Germinal center (tissue), 1 donor: ENCODE measurements at regions not wholly inside any gene's neighbourhood (a gene's known extent, or its start where the extent isn't known, plus 50 kb on each side); places are given as distances from the start of the nearest gene placed in this dataset.
"Not testable (repeated sequence)": the region's sequence is repeated elsewhere in the genome, so short reads cannot be mapped to it uniquely, and the experiment has no call there.

Experiments
- DNase-seq: peaks from one replicate; pipeline ENCODE4 v3.0.0; 2012; ENCODE audit warnings: mixed read lengths, low spot score

GRCh38 chr2:220781622-220782241 is 790.4 kb downstream of the EPHA4 start:
- DNase-seq, result no peak

DNA sequence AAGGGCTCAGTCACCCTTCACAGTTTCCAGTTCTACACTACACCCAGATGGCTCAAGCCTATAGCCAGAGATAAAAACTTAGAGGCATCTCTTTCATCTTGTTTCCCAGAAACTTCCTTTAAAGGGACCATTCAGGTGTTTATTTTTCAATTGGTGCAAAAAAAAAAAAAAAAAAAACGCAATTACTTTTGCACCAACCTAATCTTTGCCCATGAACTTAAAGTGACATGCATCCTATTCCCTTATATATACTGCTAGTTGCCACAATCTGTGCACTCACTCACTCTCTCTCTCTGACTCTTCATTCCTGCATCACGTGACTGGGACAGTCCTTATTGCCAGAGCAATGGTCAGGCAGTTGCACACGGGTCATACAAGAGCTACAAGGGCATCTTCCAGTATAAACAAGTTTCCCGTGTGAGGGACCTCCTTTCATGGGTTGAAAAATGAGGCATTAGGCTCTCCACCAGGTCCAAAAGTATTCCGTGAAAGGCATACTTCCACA is 789.4 kb downstream of the EPHA4 start:
- no peak for DNase-seq

DNA sequence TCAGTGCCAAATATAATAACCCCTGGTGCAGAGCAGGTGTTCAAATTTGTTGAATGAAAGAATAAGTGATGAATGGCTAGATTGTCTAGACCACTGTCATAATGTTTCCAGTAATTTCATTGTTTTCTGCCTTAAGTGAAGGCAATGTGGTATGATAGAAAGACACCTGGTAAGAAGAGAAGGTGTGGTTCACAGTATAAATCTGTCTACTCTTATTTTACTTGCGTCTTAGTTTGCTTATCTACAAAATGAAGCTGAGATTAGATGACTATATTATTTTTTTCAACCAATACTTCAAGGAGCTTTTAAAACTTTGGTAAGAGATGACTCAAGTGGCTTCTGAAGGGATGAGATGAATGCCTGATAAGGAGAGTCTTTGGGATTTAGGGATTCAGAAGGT is 788.4 kb downstream of the EPHA4 start:
- DNase-seq, result no peak

DNA sequence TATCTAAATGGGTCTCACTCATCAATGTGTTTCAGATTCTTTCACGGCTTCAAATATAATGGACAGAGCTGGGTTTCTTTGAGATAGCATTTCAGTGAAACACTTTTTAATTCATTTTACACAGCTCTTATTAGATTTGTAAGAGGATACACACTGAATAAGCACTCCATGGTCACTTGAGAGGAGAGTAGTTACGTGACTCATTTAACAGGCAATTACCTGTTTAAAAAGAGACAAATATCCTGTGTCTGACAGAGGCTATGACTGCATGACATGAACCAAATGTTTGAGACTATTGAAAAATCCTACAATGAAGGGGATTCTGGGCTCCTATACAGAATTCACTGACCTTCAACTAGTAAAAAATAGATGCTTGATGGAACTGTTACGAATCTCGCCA is 786.9 kb downstream of the EPHA4 start:
- no peak for DNase-seq

- DNase-seq, result no peak
Observed at GRCh38 chr2:220786216-220786615, 785.9 kb downstream of the EPHA4 start.

GRCh38 chr2:220787251-220787650 is 784.9 kb downstream of the EPHA4 start:
- no peak for DNase-seq

- DNase-seq, result no peak
Observed at GRCh38 chr2:220789961-220790360, 782.1 kb downstream of the EPHA4 start.

GRCh38 chr2:220795705-220796104 is 776.4 kb downstream of the EPHA4 start:
- no peak for DNase-seq

DNA sequence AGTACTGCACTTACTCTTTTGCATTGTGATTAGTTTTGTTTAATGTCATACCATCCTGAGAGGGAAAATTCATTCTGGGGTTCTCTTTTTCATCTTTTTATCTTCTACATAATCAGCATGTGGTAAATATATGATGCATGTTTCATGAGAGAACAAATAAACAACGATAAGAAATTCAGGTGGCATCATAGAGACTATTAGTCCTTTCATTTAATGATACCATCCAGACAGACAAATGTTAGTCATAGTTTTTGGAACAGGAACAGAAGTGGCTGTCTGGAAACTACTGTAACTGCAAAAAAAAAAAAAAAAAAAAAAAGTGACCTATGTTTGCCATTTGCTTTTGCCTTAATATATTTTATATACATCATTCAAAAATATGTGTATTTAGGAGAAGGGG is 761.0 kb downstream of the EPHA4 start:
- no peak for DNase-seq

GRCh38 chr2:220811952-220812570 is 760.0 kb downstream of the EPHA4 start:
- no peak for DNase-seq

DNA sequence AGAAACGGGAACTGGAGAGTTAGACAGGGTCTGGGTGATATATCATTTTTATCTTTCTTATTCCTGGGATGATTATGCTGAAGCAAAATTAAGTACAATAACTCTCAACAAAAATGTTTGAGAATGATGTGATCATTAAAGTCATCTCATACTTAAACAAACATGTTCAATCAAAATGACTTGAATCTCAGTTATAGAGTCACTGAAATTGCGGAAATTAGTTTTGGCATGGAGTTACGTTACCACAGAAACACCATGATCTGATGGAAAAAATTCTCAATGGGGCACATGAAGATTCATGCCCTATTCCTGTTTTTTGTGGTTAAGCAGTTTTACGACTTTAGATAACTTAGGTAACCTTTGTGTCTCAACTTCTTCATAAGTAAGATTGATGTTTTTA is 757.7 kb downstream of the EPHA4 start:
- DNase-seq, result no peak

DNA sequence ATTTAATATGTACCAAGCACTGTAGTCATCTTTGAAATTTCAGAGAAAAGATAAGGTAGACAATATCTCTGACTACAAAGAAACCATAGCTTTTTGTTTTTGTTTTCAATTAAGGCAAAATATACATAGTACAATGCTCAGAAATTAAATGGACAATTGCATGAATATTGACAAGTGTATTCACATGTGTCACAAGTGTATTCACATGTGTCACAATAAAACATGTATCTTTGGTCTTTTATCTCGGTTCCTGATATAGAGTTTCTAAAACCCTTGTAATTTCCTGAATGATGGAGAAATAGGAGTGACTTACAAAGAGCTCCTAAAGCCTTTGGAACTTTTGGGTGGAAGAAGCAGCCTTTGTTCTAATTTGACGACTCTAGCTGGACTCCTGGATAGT is 756.4 kb downstream of the EPHA4 start:
- no peak for DNase-seq

DNA sequence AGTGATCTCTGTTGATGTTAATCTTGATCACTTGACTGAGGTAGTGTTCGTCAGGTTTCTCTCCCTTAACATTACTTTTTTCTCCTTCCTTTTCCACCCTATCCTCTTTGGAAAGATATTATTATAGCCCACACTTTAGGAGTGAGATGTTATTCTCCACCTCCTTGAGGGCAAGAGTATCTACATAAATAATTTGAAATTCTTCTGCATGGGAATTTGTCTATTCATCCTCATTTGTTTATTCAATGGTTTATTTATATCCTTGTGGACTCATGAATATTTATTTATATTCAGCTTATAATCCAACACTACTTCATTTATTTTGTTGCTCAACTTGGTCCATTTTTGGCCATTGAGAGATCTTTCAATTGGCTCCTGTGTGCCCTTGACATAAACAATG is 750.4 kb downstream of the EPHA4 start:
- no peak for DNase-seq

DNA sequence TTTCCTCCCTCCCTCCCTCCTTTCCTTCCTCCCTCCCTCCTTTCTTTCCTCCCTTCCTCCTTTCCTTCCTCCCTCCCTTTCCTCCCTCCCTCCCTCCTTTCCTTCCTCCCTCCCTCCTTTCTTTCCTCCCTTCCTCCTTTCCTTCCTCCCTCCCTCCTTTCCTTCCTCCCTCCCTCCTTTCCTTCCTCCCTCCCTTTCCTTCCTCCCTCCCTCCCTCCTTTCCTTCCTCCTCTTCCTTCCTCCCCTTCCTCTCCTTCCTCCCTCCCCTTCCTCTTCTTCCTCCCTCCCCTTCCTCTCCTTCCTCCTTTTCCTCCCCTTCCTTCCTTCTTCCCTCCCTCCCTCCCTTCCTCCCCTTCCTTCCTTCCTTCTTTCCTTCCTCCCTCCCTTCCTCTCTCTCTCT is 748.5 kb downstream of the EPHA4 start:
- DNase-seq, result not testable (repeated sequence)

DNA sequence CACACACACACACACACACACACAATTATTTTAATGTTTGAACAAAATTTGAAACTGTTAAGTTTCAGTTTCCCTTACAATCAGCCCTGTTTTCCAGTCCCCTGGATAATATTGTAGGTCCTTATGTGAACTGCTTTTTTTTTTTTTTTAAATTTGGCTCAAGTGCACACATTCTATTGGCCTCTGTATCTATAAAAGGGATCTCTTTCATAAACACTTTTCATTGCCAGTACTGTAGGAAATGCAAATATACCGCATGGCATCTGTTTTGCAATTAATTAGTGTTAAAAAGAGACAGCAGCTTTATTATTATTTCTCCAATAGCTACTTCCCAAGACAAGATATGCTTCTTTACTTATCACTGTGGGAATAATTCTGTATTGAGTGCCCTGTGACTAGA is 738.7 kb downstream of the EPHA4 start:
- no peak for DNase-seq

DNA sequence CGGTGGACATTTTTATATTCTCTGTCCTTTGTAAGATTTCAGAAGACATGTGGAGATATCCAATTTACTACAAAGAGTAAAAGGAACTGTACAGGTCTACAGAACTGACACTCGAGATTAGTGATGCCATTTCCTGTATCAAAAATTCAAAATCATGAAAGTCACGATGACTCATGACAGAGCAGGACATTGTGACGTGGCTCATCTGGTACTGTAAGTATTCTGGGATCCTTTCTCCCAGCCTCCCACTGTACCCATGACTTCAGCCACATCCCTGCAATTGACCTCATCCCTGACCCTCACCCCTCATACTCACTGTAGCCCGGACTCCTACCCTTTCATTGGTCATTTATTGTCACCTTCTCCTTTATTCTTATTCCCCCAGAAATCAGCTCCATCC is 736.5 kb downstream of the EPHA4 start:
- no peak for DNase-seq

- no peak for DNase-seq
Observed at GRCh38 chr2:220837226-220837625, 734.9 kb downstream of the EPHA4 start.

GRCh38 chr2:220842901-220843665 is 729.0 kb downstream of the EPHA4 start:
- DNase-seq, result no peak

DNA sequence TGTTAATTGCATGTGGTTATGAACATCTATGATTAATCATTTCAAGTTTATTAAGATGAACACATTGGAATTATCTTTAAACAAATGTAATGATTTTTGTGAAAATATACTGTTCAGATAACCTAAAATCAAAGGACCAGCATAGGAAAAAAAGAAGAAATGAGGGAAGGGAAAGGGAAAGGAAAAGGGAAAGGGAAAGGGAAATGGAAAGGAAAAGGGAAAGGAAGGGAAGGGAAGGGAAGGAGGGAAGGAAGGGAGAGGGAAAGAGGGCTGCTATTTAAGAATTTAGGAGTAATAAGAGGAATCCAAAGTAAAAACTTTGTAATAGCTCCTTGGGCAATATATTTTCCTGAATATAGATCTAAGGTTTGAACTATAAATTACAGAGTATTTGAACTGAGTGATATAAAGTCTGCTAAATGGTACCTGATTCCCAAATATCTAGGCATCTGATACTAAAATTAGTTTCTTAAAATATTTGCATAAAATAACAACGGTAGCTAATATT is 726.3 kb downstream of the EPHA4 start:
- DNase-seq, result no peak

GRCh38 chr2:220847006-220847405 is 725.1 kb downstream of the EPHA4 start:
- no peak for DNase-seq

DNA sequence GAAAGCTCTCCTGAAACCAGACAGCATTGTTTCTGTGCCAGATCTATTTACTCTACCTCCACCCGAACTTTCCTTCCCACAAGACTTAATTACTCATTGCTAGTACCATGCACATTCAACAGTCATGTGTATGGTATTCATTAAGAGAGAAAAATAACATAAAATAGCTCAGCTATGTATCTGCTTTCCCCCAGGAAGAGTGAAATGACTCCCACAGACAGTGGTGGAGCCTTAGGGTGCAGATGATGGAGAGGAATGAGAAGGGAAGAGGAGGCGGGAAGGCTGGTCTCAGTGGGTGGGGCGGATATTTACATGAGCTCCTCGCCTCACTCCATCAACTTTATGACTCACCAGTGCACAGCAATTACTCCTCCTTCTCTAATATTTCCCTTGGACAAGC is 724.5 kb downstream of the EPHA4 start:
- DNase-seq, result no peak

- DNase-seq, result no peak
Observed at GRCh38 chr2:220849433-220849832, 722.7 kb downstream of the EPHA4 start.

GRCh38 chr2:220850116-220850515 is 722.0 kb downstream of the EPHA4 start:
- no peak for DNase-seq
